ENCODE measurements at regions not wholly inside any gene's neighbourhood (a gene's known extent, or its start where the extent isn't known, plus 50 kb on each side); places are given as distances from the start of the nearest gene placed in this dataset.

GRCh38 chr9:92171822-92172221 lies 56.6 kb upstream of the SPTLC1 start:
- TF ChIP-seq MAX (IDR thresholded peaks at IDR 0.05; ENCODE audit: low read depth, low read length) (no peak), CTCF (IDR thresholded peaks at IDR 0.05; ENCODE audit: low read depth, low read length) (no peak), POLR2A (IDR thresholded peaks at IDR 0.05; ENCODE audit: extremely low read depth, insufficient read length) (no peak), MYC (IDR thresholded peaks at IDR 0.05; ENCODE audit: low read depth, low read length) (no peak)
